ENCODE measurements at regions not wholly inside any gene's neighbourhood (a gene's known extent, or its start where the extent isn't known, plus 50 kb on each side); places are given as distances from the start of the nearest gene placed in this dataset.

GRCh38 chr1:38686167-38686926 is 173.2 kb downstream of the RRAGC start:
- H3K27ac ChIP-seq: no peak overlapping the region
- DNase-seq: no peak
- intact Hi-C loops (cut with DNase I): no loop called here
- WGBS, 4 donors: 68 to 78% (median 71%) methylated on average over 14 of the region's 14 CpGs
- no peaks in the 10 kb centered on the region for H3K4me1 ChIP-seq (replicated peaks in 1 of 2)
- H3K36me3 ChIP-seq (replicated peaks in 1 of 2): no peaks in the 10 kb centered on the region
- H3K9me3 ChIP-seq (replicated peaks in 1 of 3): no peaks in the 10 kb centered on the region
- H3K4me3 ChIP-seq: no peak overlapping the region
- TF ChIP-seq POLR2A (IDR thresholded peaks at IDR 0.05): no peak
- no peak for TF ChIP-seq CTCF (IDR thresholded peaks at IDR 0.05)
- H3K27me3 ChIP-seq: peaks cover 21% of the 10 kb centered on the region

DNA sequence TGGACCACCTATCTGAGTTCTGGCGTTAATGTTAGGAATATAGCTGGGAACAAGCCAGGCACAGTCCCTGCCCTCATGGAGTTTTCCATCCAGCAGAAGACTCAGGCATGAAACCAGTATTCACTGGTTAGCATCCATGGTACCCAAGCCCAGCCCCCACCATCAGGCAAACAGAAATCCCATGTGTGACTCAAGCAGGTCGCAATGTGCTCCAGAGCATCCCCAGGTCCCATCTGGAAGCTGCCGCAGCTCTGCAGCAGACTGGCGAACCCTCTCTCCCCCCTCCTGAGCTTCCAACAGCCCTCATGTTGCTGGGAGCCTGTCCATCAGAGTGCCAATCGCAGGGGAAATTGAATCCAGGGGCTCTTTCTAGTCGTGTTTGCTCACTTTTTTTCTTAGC is 174.2 kb downstream of the RRAGC start:
- Histone ChIP-seq H3K36me3 (replicated peaks in 1 of 2) (no peaks in the 10 kb centered on the region), H3K4me1 (replicated peaks in 1 of 2) (no peaks in the 10 kb centered on the region), H3K9me3 (replicated peaks in 1 of 3) (no peaks in the 10 kb centered on the region), H3K4me3 (no peak overlapping the region), H3K27ac (no peak overlapping the region), H3K27me3 (peaks cover 21% of the 10 kb centered on the region)
- no peak for DNase-seq
- TF ChIP-seq POLR2A (IDR thresholded peaks at IDR 0.05): no peak
- TF ChIP-seq CTCF (IDR thresholded peaks at IDR 0.05): no peak
- 46 to 73% (median 61%) methylated on average over 6 of the region's 6 CpGs for WGBS, 4 donors
- intact Hi-C loops (cut with DNase I): no loop called here

GRCh38 chr1:38680801-38681510 is 178.6 kb downstream of the RRAGC start:
- TF ChIP-seq CTCF (IDR thresholded peaks at IDR 0.05) (no peak), POLR2A (IDR thresholded peaks at IDR 0.05) (no peak)
- peak in 4 of 7 donors; percentile 12 to 29 (median 17) for DNase-seq
- no peak overlapping the region for H3K4me3 ChIP-seq
- no peaks in the 10 kb centered on the region for H3K27me3 ChIP-seq
- H3K4me1 ChIP-seq (replicated peaks in 1 of 2): no peaks in the 10 kb centered on the region
- no peaks in the 10 kb centered on the region for H3K36me3 ChIP-seq (replicated peaks in 1 of 2)
- H3K9me3 ChIP-seq (replicated peaks in 1 of 3): no peaks in the 10 kb centered on the region
- 35 to 47% (median 42%) methylated on average over 5 of the region's 5 CpGs for WGBS, 4 donors
- no peak overlapping the region for H3K27ac ChIP-seq
- intact Hi-C loops (cut with DNase I): no loop called here

GRCh38 chr1:38677756-38678155 is 181.8 kb downstream of the RRAGC start:
- Histone ChIP-seq H3K36me3 (replicated peaks in 1 of 2) (no peaks in the 10 kb centered on the region), H3K27me3 (no peaks in the 10 kb centered on the region), H3K27ac (no peak overlapping the region), H3K4me3 (no peak overlapping the region), H3K4me1 (replicated peaks in 1 of 2) (no peaks in the 10 kb centered on the region), H3K9me3 (replicated peaks in 1 of 3) (no peaks in the 10 kb centered on the region)
- no peak for DNase-seq
- intact Hi-C loops (cut with DNase I): no loop called here
- no peak for TF ChIP-seq POLR2A (IDR thresholded peaks at IDR 0.05)
- TF ChIP-seq CTCF (IDR thresholded peaks at IDR 0.05): no peak
- WGBS, 4 donors: 74 to 81% (median 78%) methylated on average over 2 of the region's 2 CpGs

All from adrenal gland (tissue), 9 donors.